ACC112 (cell line): ENCODE measurements at regions not wholly inside any gene's neighbourhood (a gene's known extent, or its start where the extent isn't known, plus 50 kb on each side); places are given as distances from the start of the nearest gene placed in this dataset.

Experiments used
- H2AFZ ChIP-seq: fragments of 200-600 bp; sonication (generic); one replicate; pipeline ENCODE4 v1.6.0; 2017; ENCODE audit warnings: antibody characterized with exemption, low read length; ENCODE audit not compliant: unreplicated experiment
- H3K27ac ChIP-seq: fragments of 200-600 bp; sonication (generic); 2 replicates; pipeline ENCODE4 v1.5.1; 2014; ENCODE audit warnings: low read depth, mild to moderate bottlenecking, antibody characterized with exemption, low read length, moderate library complexity
- H3K27me3 ChIP-seq: fragments of 200-600 bp; sonication (generic); 2 replicates; pipeline ENCODE4 v1.6.1; 2014; ENCODE audit warnings: mild to moderate bottlenecking, antibody characterized with exemption, low read length, moderate library complexity, mixed read lengths; ENCODE audit not compliant: insufficient read depth
- H3K36me3 ChIP-seq: fragments of 200-600 bp; sonication (generic); 2 replicates; pipeline ENCODE4 v1.6.1; 2016; ENCODE audit warnings: mild to moderate bottlenecking, antibody characterized with exemption, low read length, moderate library complexity, mixed read lengths; ENCODE audit not compliant: insufficient read depth
- H3K4me1 ChIP-seq: fragments of 200-600 bp; sonication (generic); one replicate; pipeline ENCODE4 v1.6.1; 2016; ENCODE audit warnings: low read length, mixed read lengths; ENCODE audit not compliant: insufficient read depth, unreplicated experiment, control insufficient read depth
- H3K4me3 ChIP-seq: fragments of 200-600 bp; sonication (generic); 2 replicates; pipeline ENCODE4 v1.5.1; 2014; ENCODE audit warnings: mild to moderate bottlenecking, low read depth, low read length
- H3K79me2 ChIP-seq: fragments of 200-600 bp; sonication (generic); one replicate; pipeline ENCODE4 v1.6.0; 2016; ENCODE audit warnings: low read length; ENCODE audit not compliant: control insufficient read depth, unreplicated experiment, insufficient read depth

- H3K79me2 ChIP-seq, result no peaks in the 10 kb centered on the region
- no peak overlapping the region for H3K4me3 ChIP-seq
- no peak overlapping the region for H2AFZ ChIP-seq
- H3K36me3 ChIP-seq, result no peaks in the 10 kb centered on the region
- H3K27ac ChIP-seq, result no peak overlapping the region
- H3K27me3 ChIP-seq, result 0 out of 2 replicates have a peak, but pooled peaks cover 3% of the 10 kb centered on the region
- H3K4me1 ChIP-seq, result no peaks in the 10 kb centered on the region
Observed at GRCh38 chr14:94717808-94718207, 52.1 kb downstream of the GSC start.

DNA sequence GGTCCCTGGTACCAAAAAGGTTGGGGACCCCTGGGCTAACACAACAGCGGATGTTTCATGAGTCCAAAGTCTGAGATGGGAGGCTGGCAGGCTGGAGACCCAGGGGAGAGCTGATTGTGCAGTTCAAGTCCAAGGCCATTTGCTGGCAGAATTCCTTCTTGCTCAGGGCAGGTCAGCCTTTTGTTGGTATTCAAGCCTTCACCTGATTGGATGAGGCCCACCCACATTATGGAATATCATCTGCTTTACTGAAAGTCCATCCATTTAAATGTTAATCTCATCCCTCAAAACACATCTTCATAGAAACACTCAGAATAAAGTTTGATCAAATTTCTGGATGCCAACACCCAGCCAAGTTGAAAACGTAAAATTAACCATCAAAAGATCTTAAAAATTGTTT is 52.9 kb downstream of the GSC start:
- Histone ChIP-seq H3K36me3 (no peaks in the 10 kb centered on the region), H3K4me1 (no peaks in the 10 kb centered on the region)

DNA sequence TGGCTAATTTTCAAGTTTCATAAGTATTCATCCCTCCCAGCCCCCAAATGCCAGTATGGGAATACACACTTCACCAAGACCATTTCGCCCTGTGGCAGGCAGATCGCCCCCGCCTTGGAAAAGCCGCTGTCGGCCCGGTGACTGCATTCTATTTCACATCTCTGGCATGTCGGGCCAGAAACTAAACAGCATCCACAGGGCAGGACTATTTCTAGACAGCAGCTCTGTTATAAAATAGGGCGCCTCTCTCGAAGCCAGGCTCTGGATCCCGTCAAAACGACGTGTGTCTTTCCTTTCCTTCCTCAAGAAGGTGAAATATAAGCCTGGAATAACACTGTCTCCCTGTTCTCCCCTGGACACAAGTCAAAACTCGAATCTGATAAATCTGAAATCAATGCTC is 56.8 kb downstream of the GSC start:
- Histone ChIP-seq H3K36me3 (no peaks in the 10 kb centered on the region), H3K4me3 (no peak overlapping the region), H3K4me1 (no peaks in the 10 kb centered on the region), H2AFZ (no peak overlapping the region), H3K27ac (no peak overlapping the region), H3K79me2 (no peaks in the 10 kb centered on the region), H3K27me3 (peaks cover 27% of the 10 kb centered on the region; the same call in 1 of the 2 replicates)

More for the DNA sequence above, 52.9 kb downstream of the GSC start:
- H3K27me3 ChIP-seq, result peaks cover 7% of the 10 kb centered on the region; the same call in 1 of the 2 replicates
- H3K4me3 ChIP-seq, result no peak overlapping the region
- no peak overlapping the region for H2AFZ ChIP-seq
- H3K79me2 ChIP-seq, result no peaks in the 10 kb centered on the region
- no peak overlapping the region for H3K27ac ChIP-seq

DNA sequence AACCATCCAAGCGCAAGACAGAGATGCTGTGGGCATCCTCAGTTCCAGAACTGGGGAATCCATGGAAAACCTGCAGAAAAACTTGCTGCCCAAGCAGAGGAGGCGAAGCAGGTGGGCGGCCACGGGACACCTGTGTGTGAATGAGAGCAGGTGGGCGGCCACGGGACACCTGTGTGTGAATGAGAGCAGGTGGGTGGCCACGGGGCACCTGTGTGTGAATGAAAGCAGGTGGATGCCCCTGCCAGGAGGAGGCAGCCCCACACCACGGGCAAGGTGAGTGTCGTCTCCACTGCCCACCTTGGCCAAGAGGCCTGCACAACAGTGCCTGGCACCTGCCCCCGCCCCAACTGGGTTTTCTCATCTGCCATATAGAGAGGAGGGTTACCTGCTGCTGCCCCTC is 59.2 kb downstream of the GSC start:
- no peaks in the 10 kb centered on the region for H3K36me3 ChIP-seq
- H3K27me3 ChIP-seq, result peaks cover 34% of the 10 kb centered on the region; the same call in 1 of the 2 replicates
- no peaks in the 10 kb centered on the region for H3K4me1 ChIP-seq
- no peak overlapping the region for H3K27ac ChIP-seq
- H3K4me3 ChIP-seq, result no peak overlapping the region
- H3K79me2 ChIP-seq, result no peaks in the 10 kb centered on the region
- no peak overlapping the region for H2AFZ ChIP-seq

DNA sequence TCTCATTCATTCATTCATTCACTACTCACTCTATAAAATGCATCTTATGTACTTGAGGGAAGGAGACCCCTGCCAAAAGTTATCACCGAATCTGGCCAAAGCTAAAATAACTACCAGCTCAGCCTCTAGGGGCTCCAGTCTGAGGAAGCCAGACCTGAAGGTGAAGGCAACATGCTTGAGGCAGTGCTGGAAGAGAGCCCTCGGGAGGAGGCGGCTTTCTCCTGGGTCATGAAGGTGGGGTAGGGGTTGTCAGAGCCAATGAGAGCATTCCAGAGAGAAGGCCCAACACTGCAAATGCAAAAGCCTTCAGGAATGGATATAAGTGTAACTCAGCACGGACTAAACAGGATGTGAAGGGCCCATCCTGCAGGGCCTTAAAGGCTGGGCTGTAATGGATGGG is 62.4 kb downstream of the GSC start:
- Histone ChIP-seq H2AFZ (no peak overlapping the region), H3K4me1 (no peaks in the 10 kb centered on the region), H3K4me3 (no peak overlapping the region), H3K79me2 (no peaks in the 10 kb centered on the region), H3K27me3 (peaks cover 32% of the 10 kb centered on the region; the same call in 1 of the 2 replicates), H3K36me3 (no peaks in the 10 kb centered on the region), H3K27ac (no peak overlapping the region)

- H3K4me1 ChIP-seq, result no peaks in the 10 kb centered on the region
- no peak overlapping the region for H2AFZ ChIP-seq
- H3K27ac ChIP-seq, result no peak overlapping the region
- H3K79me2 ChIP-seq, result no peaks in the 10 kb centered on the region
- no peaks in the 10 kb centered on the region for H3K36me3 ChIP-seq
- peaks cover 20% of the 10 kb centered on the region; the same call in 1 of the 2 replicates for H3K27me3 ChIP-seq
- no peak overlapping the region for H3K4me3 ChIP-seq
Observed at GRCh38 chr14:94706133-94706532, 63.8 kb downstream of the GSC start.

DNA sequence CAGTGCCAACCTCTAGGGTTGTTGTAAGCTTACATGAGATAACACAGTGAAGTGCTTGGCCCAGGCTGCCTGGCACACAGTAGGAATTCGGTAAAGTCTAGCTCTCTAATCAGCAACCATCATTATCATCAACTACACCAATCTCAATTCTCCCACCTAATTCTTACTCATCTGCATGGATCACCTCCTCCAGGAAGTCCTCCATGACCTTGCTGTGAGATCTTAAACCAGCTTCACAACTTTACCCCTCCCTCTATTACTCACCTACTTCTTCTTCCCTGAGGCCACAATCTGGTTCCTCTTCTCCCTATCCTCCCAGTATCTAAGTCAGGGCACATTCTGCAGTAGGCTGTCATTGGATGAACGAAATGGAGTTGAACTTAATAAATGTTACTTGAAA is 67.3 kb downstream of the GSC start:
- H3K27me3 ChIP-seq, result peaks cover 28% of the 10 kb centered on the region
- H3K36me3 ChIP-seq, result no peaks in the 10 kb centered on the region
- no peak overlapping the region for H3K27ac ChIP-seq
- H3K4me3 ChIP-seq, result no peak overlapping the region
- H3K4me1 ChIP-seq, result no peaks in the 10 kb centered on the region
- no peaks in the 10 kb centered on the region for H3K79me2 ChIP-seq
- H2AFZ ChIP-seq, result no peak overlapping the region

DNA sequence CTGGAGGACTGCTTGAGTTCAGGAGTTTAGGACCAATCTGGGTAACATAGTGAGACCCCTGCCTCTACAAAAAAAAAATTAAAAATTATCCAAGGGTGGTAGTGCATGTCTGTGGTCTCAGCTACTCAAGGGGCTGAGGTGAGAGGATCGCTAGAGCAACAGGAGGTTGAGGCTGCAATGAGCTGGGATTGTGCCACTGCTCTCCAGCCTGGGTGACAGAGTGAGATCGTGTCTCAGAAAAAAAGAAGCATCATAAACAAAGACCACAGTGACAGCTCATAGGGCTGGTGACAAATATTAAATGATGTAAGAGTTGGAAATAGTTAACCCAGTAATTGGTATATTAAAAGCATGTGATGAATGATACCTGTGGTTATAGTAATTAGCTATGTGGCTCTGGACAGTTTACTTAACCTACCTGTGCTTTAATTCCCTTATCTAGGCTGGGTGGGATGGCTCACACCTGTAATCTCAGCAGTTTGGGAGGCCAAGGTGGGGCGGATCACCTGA is 68.0 kb downstream of the GSC start:
- Histone ChIP-seq H3K79me2 (no peaks in the 10 kb centered on the region), H2AFZ (no peak overlapping the region), H3K36me3 (no peaks in the 10 kb centered on the region), H3K4me3 (no peak overlapping the region), H3K4me1 (no peaks in the 10 kb centered on the region), H3K27me3 (peaks cover 23% of the 10 kb centered on the region), H3K27ac (no peak overlapping the region)

DNA sequence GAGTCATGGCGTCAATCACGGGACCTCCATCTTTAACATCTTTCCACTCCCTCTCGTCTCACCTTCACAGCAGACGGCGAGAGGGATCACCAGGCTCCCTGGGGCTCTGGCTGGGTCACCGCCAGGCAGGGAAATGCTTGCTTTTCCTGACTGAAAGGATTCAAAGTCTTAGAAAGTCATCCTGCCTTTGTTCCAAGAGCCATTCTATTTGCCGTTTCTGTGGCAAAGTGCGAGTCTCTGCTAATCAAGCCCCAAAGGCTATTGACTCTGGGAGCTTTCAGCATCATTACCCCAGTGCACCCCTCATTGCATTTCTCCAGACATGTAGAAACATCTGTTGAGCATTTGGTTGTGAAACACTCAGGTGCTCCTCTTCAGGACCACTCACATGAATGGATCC is 69.6 kb downstream of the GSC start:
- Histone ChIP-seq H2AFZ (no peak overlapping the region), H3K27ac (no peak overlapping the region), H3K27me3 (peaks cover 20% of the 10 kb centered on the region), H3K79me2 (no peaks in the 10 kb centered on the region), H3K4me3 (no peak overlapping the region), H3K4me1 (no peaks in the 10 kb centered on the region), H3K36me3 (no peaks in the 10 kb centered on the region)

DNA sequence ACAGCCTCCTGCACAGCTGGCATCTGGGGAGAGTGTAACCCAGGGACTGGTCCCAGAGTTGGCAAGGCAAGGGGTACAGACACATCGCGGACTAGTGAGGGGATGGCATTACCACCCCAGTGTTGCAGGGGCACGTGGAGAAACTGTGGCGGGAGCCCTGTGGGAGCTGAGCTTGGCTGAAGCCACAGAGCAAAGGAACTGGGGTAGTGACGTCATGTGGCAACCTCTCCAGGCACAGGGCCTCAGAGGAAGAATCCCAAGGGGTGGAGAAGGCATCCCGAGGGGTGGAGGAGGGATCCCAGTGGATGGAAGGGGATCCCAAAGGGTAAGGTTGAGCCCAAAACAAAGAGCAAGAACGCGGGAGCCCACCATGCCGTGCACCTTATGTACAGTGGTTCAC is 70.1 kb downstream of the GSC start:
- no peaks in the 10 kb centered on the region for H3K79me2 ChIP-seq
- peaks cover 20% of the 10 kb centered on the region for H3K27me3 ChIP-seq
- no peaks in the 10 kb centered on the region for H3K36me3 ChIP-seq
- H3K4me1 ChIP-seq, result no peaks in the 10 kb centered on the region
- H3K4me3 ChIP-seq, result no peak overlapping the region
- no peak overlapping the region for H2AFZ ChIP-seq
- no peak overlapping the region for H3K27ac ChIP-seq

- Histone ChIP-seq H3K27me3 (peaks cover 20% of the 10 kb centered on the region), H3K4me3 (no peak overlapping the region), H3K36me3 (no peaks in the 10 kb centered on the region), H3K79me2 (no peaks in the 10 kb centered on the region), H2AFZ (no peak overlapping the region), H3K4me1 (no peaks in the 10 kb centered on the region), H3K27ac (no peak overlapping the region)
Observed at GRCh38 chr14:94697773-94698556, 71.9 kb downstream of the GSC start.
